Midbrain (tissue), 1 donor: ENCODE measurements at regions not wholly inside any gene's neighbourhood (a gene's known extent, or its start where the extent isn't known, plus 50 kb on each side); places are given as distances from the start of the nearest gene placed in this dataset.

ENCODE experiments used
- DNase-seq: peaks from one replicate; lab custom pipeline; 2025; lab: John Stamatoyannopoulos, UW

DNA sequence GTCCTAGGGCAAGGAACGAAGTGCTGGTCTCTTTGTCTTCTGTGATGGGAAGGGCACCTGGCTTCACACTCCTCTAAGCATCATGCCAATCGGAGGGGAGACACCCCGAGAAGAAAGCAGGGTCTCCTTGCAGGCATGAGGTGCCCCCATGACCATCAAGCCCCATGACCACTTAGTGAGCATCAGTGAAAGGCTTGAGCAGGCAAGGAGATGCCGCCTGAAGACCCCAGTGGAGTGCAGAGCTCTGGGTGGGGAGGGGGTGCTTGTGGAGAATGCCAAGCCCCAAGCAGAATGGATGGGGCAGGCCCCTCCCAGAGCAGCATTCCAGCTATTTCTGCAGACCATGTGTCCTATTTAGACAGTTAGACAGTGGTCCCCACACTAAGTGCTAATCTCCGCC is 232.7 kb upstream of the TNRC6C start:
- no peak for DNase-seq

- no peak for DNase-seq
These were observed 231.9 kb upstream of the TNRC6C start for GRCh38 chr17:77726549-77727006.

- no peak for DNase-seq
These were observed 231.4 kb upstream of the TNRC6C start for GRCh38 chr17:77727037-77727615.

GRCh38 chr17:77728474-77728795 is 230.1 kb upstream of the TNRC6C start:
- DNase-seq: no peak

- no peak for DNase-seq
These were observed 229.6 kb upstream of the TNRC6C start for GRCh38 chr17:77728871-77729270.

- DNase-seq: no peak
These were observed 228.9 kb upstream of the TNRC6C start for GRCh38 chr17:77729587-77729986.

DNA sequence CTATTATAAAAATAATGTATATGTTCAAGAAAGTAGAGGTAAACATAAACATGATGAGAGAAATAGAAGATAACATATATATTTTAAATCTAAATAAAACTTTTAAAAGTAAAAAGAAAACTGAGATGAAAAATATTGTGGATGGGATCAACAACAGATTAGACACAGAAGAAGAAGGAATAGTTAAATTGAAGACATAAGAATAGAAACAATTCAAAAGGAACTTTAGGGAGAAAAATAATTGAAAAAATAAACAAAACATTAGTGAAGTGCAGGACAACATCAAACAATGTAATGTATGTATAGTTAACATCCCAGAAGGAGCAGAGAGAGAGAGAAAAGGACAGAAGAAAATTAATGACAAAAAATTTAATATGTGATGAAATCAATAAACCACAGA is 228.1 kb upstream of the TNRC6C start:
- DNase-seq: no peak

- no peak for DNase-seq
These were observed 224.8 kb upstream of the TNRC6C start for GRCh38 chr17:77733576-77734296.

DNA sequence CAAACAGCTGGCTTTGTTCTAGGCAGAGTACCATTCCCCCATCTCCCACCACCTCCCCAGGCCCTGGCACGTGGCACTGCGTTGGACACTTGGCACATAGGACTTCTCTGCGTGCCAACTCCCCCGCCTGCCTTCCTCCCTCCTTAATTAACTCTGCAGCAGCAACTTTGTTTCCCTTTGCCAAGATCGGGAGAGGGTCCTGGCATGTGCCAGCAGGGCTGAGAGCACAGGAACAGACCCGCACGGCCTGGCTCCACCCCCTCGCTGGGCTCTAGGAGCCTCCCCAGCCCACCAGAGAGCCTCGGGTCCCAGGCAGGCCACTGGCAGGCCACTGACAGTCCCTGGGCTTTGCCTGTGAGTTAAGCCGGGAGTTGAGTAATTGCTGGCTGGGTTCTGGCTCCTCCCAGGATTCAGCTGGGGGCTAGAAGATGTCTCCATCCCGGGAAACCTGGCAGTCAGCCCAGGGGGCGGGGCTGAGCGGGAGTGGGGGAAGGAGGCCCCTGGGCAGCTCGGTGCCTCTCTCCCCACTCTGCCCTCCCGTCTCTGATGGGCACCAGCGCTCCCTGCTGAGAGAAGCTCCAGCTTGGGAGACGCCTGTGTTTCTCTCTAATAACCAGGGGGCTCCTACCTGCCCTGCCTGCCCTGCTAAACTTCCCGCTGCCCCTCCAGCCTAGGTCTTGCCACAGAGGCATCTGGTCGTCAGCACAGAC is 224.0 kb upstream of the TNRC6C start:
- DNase-seq: peak; percentile 88

- DNase-seq: no peak
These were observed 223.4 kb upstream of the TNRC6C start for GRCh38 chr17:77735081-77735565.

GRCh38 chr17:77735566-77736198 is 222.8 kb upstream of the TNRC6C start:
- DNase-seq: peak; percentile 43

DNA sequence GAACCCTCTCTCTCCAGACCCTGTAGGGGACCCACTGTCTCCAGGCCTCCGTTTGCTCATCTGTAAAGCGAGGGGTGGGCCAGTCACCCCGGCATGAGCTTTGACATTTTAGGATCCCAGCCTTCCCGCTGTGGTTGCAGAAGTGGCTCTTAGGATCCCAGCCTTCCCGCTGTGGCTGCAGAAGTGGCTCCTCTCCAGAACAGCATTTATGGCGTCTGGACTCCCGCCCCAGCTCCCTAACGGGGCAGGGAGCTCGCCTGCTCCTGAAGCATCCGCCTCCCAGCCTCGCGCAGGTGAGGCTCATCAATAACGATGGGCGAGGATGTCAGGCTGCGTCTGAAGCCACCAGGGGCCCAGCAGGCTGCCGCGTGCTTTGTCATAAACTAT is 222.3 kb upstream of the TNRC6C start:
- DNase-seq: no peak

DNA sequence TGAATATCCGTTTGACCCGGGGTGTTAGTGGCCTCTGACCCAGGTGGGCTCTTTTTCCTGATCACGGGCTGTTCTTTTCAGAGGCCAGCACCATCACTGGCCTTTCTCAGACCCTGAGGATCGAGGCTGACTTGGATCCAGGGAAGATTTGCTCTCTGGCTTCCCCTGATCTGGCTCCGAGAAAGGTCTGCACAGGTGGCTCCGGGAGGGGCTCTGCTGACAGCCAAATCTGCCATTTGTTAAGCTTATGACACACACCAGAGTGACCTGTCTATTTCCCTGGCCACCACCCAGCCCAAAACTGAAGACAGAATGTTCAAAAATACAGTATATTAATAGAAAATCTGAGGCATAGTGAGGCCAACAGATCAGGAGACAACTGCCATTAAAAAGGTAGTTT is 221.8 kb upstream of the TNRC6C start:
- no peak for DNase-seq

DNA sequence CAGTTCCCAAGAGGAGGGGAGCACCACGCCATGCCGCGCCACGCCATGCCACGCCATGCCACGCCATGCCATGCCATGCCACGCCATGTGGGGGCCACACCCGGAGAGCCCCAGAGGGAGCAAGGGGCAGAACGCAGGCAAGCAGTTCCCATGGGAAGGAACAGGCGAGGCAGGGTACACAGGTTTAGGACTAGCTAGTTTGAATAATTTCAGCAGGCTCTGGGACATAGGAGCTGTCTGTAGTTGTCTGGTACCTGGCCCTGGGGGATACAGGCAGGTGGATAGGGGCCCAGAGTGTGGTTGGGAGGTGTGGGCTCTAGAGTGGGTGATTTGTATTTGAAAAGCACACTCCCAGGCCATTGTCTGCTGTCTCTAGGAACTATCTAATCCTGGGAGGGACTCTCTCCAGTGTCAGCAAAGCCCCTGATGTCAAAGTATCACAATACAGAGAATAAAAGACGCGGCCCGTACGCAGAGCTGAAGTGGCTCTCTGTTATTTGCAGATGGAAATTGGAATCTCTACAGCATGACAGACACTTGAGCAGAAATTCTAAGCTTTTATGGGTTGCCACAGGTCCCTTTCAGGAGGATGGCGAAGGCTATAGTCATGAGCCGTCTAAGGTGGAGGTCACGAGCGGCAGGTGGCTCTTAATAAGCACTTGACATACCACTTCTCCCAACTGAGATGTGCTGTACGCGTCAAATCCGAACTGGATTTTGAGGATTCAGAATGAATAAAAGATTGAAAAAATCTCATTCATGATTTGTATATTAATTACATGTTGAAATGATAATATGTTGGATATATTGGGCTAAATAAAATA is 220.8 kb upstream of the TNRC6C start:
- no peak for DNase-seq

DNA sequence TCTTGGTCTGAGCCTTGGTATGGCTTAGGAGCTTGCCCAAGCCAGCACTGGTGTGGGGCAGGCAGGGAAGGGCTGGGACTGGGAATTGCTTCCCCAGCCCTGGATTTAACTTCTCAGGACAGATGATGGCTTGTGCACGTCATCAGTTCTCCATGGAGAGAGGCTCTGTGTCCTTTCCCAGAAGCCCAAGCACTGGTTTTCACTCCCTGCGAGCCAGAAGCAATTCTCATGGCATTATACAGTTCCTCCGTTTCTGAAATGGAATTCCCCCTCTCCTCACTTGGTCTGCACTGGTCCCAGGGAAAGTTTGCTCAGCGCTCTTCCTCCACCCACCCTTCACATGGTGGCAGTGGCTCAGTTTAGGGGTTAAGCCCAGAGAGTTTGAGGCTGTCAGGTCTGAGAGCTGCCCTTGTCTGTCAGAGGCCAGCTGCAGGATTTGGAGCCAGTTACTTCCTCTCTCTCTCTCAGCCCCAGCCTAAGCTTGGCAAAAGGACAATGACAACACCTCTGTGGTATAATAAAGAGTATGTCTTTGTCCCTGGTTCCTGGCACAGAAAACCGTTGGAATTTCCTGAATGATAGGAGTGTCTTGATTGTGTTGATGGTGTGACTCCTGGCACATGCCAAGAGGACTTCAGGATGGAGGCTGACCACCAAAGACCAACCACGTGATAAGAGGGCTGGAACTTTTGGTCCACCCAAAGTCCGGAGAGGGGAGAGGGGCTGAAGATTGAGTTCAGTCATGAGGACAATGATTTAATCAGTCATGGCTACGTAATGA is 219.6 kb upstream of the TNRC6C start:
- DNase-seq: no peak

DNA sequence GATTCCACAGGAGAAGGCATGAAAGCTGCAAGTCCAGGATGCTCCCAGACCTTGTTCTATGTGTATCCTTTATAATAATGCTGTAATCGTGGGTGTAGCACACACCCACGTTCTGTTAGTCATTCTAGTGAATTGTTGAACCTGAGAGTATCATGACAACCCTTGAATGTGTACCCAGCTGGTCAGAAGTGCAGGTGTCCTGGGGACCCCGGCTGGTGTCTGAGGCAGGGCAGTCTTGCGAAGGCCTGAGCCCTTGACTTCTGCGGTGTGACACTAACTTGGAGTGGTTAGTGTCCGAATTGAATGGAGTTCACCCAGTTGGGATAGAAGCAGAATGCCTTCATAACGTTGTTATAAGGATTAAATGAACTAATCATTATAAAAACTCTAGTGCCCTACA is 218.0 kb upstream of the TNRC6C start:
- DNase-seq: no peak

- DNase-seq: no peak
These were observed 217.4 kb upstream of the TNRC6C start for GRCh38 chr17:77741109-77741508.

DNA sequence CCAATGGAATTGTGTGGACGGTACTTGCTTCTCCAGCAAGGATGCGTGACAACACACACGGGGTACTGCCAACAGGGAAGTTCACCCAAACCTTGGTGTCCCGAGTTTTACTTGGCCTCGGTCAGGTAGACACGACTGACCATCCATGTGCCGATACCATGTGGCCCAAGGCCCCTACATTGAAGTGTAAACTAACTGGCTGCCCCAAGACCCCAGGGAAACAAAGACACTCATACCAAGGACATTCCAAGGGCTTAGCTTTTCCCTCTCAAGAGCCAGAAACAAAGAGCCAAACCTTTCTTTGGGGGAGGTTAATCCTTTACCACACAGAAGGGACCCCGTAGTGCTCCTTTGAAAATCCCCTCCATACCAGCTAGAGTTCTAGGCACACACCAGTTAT is 215.9 kb upstream of the TNRC6C start:
- no peak for DNase-seq

GRCh38 chr17:77744066-77744988 is 214.2 kb upstream of the TNRC6C start:
- no peak for DNase-seq

- no peak for DNase-seq
These were observed 212.8 kb upstream of the TNRC6C start for GRCh38 chr17:77745702-77746101.
